Endothelial cell of umbilical vein (primary cell): ENCODE measurements at regions not wholly inside any gene's neighbourhood (a gene's known extent, or its start where the extent isn't known, plus 50 kb on each side); places are given as distances from the start of the nearest gene placed in this dataset.

ENCODE experiments used
- BruUV-seq: library from RNA; stranded (reverse); fragments of 400-500 nt; replicated peaks from 2 replicates; lab custom pipeline; 2021; lab: Mats Ljungman, UMichigan
- CTCF ChIA-PET: fragments of 300-600, 350-600 bp; sonication (Branson Sonifier 250); formaldehyde crosslinking; loops from one replicate; lab custom pipeline; 2021; ENCODE audit warnings: antibody characterized with exemption, inconsistent platforms; lab: Charles Lee
- POLR2A ChIA-PET: fragments of 300-600, 350-600 bp; sonication (Branson Sonifier 250); formaldehyde crosslinking; loops from one replicate; lab custom pipeline; 2021; ENCODE audit warnings: antibody characterized with exemption, inconsistent platforms; lab: Charles Lee
- DNase-seq: peaks from one replicate; pipeline ENCODE4 v3.0.0-alpha.2; 2011; ENCODE audit warnings: low read depth, low spot score
- FAIRE-seq: peaks from 2 replicates; lab custom pipeline; 2011; peaks lifted over from hg19 to GRCh38; lab: Jason Lieb, UNC
- H2AFZ ChIP-seq: 2 replicates; pipeline ENCODE4 v1.6.0; 2012; ENCODE audit warnings: low read depth, low read length, control low read depth, inconsistent platforms
- H3K27ac ChIP-seq: 2 replicates; pipeline ENCODE4 v1.5.1; 2011; ENCODE audit warnings: low read depth, mild to moderate bottlenecking, control low read depth, low read length, moderate library complexity; ENCODE audit not compliant: insufficient read depth
- H3K27me3 ChIP-seq, 2 experiments: 2 replicates each; pipeline versions ENCODE4 v1.6.0 to v1.6.1; 2011; ENCODE audit warnings: low read length in 2 of 2, mixed read lengths in 1 of 2; ENCODE audit not compliant: control insufficient read depth in 2 of 2, insufficient read depth in 2 of 2
- H3K36me3 ChIP-seq, 2 experiments: 2 replicates in 1 of 2; 3 replicates in 1 of 2; pipeline ENCODE4 v1.5.1; 2011; ENCODE audit warnings: low read length in 2 of 2, mild to moderate bottlenecking in 1 of 2, moderate library complexity in 1 of 2; ENCODE audit not compliant: control insufficient read depth in 2 of 2, insufficient read depth in 2 of 2; ENCODE audit errors: extremely low read depth in 1 of 2
- H3K4me1 ChIP-seq: 3 replicates; pipeline ENCODE4 v1.5.1; 2011; ENCODE audit warnings: mild to moderate bottlenecking, low read length; ENCODE audit not compliant: control insufficient read depth, insufficient read depth; ENCODE audit errors: extremely low read depth
- H3K4me2 ChIP-seq: 2 replicates; pipeline ENCODE4 v1.6.1; 2011; ENCODE audit warnings: low read length, control low read depth, mixed read lengths; ENCODE audit not compliant: insufficient read depth
- H3K4me3 ChIP-seq, 3 experiments: fragments of 200-600 bp in 1 of 3; sonication (generic), shearing (Covaris generic) in 1 of 3; replicated peaks in 1 of 3; 2 replicates each; pipeline ENCODE4 v1.5.1; 2011 to 2016; ENCODE audit warnings: control low read depth in 3 of 3, low read length in 3 of 3, mild to moderate bottlenecking in 2 of 3, inconsistent platforms in 1 of 3, low read depth in 1 of 3, moderate library complexity in 1 of 3; ENCODE audit not compliant: insufficient read depth in 1 of 3
- H3K79me2 ChIP-seq: 2 replicates; pipeline ENCODE4 v1.6.0; 2012; ENCODE audit warnings: low read length, inconsistent platforms; ENCODE audit not compliant: control insufficient read depth, insufficient read depth
- H3K9ac ChIP-seq: replicated peaks from 2 replicates; pipeline ENCODE3; 2011; ENCODE audit warnings: low read length, control low read depth; ENCODE audit not compliant: insufficient read depth; ENCODE audit errors: extremely low read depth
- H3K9me1 ChIP-seq: replicated peaks from 3 replicates; pipeline ENCODE4 v1.6.0; 2011; ENCODE audit warnings: mild to moderate bottlenecking, low read length; ENCODE audit not compliant: control insufficient read depth, insufficient read depth; ENCODE audit errors: extremely low read depth
- H3K9me3 ChIP-seq: replicated peaks from 2 replicates; pipeline ENCODE4 v1.5.1; 2012; ENCODE audit warnings: low read length, inconsistent platforms; ENCODE audit not compliant: control insufficient read depth, insufficient read depth
- H4K20me1 ChIP-seq: replicated peaks from 2 replicates; pipeline ENCODE3; 2011; ENCODE audit warnings: mild to moderate bottlenecking, low read length; ENCODE audit not compliant: control insufficient read depth, insufficient read depth; ENCODE audit errors: extremely low read depth
- CTCF ChIP-seq, 2 donors: IDR thresholded peaks; 1 replicate in 1 of 2; 2 replicates in 1 of 2; pipeline ENCODE4 v1.5.1; 2011; ENCODE audit warnings: low read length in 2 of 2, mild to moderate bottlenecking in 2 of 2, moderate library complexity in 2 of 2, control low read depth in 1 of 2, inconsistent platforms in 1 of 2, low read depth in 1 of 2; ENCODE audit not compliant: insufficient read depth in 1 of 2; ENCODE audit errors: extremely low read depth in 1 of 2
- EZH2 ChIP-seq: IDR thresholded peaks from 2 replicates; pipeline ENCODE4 v1.6.1; 2012; ENCODE audit warnings: borderline replicate concordance, low read depth, mild to moderate bottlenecking, moderate library complexity, low read length, inconsistent platforms; ENCODE audit not compliant: severe bottlenecking
- FOS ChIP-seq: IDR thresholded peaks from 2 replicates; pipeline ENCODE4 v1.6.1; 2011; ENCODE audit warnings: mild to moderate bottlenecking, low read length, moderate library complexity, borderline replicate concordance; ENCODE audit not compliant: insufficient read depth
- GATA2 ChIP-seq: IDR thresholded peaks from 2 replicates; pipeline ENCODE4 v1.7.0; 2011; ENCODE audit warnings: low read depth, mild to moderate bottlenecking, moderate library complexity, mixed read lengths, low read length; ENCODE audit not compliant: insufficient read length, insufficient read depth
- JUN ChIP-seq: IDR thresholded peaks from 2 replicates; pipeline ENCODE4 v1.6.1; 2011; ENCODE audit warnings: borderline replicate concordance, low read depth; ENCODE audit not compliant: insufficient read length, insufficient read depth
- MAX ChIP-seq: IDR thresholded peaks from 2 replicates; pipeline ENCODE4 v1.6.1; 2011; ENCODE audit not compliant: insufficient read depth, insufficient read length
- MYC ChIP-seq: IDR thresholded peaks from one replicate; pipeline ENCODE4 v1.6.1; 2011; ENCODE audit warnings: mild to moderate bottlenecking, low read depth, low read length
- POLR2A ChIP-seq: IDR thresholded peaks from 2 replicates; pipeline ENCODE4 v1.6.1; 2012; ENCODE audit warnings: low read depth, mild to moderate bottlenecking, control low read depth, low read length
- POLR2AphosphoS5 ChIP-seq: IDR thresholded peaks from 2 replicates; pipeline ENCODE4 v1.6.1; 2012; ENCODE audit warnings: low read depth, mild to moderate bottlenecking, control low read depth, low read length, moderate library complexity; ENCODE audit not compliant: insufficient read depth
- dilution Hi-C: fragments of 300-500 bp; cut with MboI; formaldehyde crosslinking; loops from one replicate; pipeline ENCODE4 v1.15.0; 2019; ENCODE audit warnings: low sequenced_read_pairs; ENCODE audit not compliant: extremely low pct_ligation_motif_present
- intact Hi-C: fragments of 100-400 bp; cut with micrococcal nuclease; formaldehyde crosslinking; loops from one replicate; pipeline ENCODE4 v1.10.0; 2022

DNA sequence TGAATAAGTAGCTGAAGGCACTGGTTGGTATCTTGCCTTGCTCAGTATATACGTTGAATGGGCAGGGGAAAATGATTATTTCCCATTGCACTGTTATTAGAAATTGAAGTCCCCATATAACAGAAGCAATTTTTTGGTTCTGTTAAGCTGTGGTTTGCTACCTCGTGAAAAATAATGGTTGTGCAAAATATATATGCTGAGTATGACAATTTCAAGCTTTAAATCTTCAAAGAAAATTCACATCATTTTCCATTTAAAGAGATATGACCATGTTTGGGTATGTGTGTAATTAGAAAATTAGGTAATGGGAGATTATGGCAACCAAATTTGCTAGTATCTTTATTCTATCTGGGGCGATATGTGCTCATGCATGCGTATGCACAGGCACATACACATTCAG, 139.8 kb downstream of the DMAC1 start:
- H3K36me3 ChIP-seq: no peaks in the 10 kb centered on the region
- BruUV-seq: no TSS peak
- H3K27me3 ChIP-seq: no peaks in the 10 kb centered on the region
- ChIA-PET CTCF (interaction anchor here (0.9 kb wide), 1 partner anchor 11 kb away, joined by 3 read pairs; no protein-coding TSS in a partner anchor), POLR2A (no interaction called here)
- no peak overlapping the region for H3K9ac ChIP-seq
- no peak overlapping the region for H3K4me3 ChIP-seq
- DNase-seq (no peak), FAIRE-seq (no peak)
- no peaks in the 10 kb centered on the region for H3K79me2 ChIP-seq
- H3K4me1 ChIP-seq: peaks cover 13% of the 10 kb centered on the region
- TF ChIP-seq FOS (no peak), MYC (no peak), GATA2 (no peak), JUN (no peak), POLR2A (no peak)
- H4K20me1 ChIP-seq: no peaks in the 10 kb centered on the region
- H3K4me2 ChIP-seq: no peak overlapping the region
- no peak overlapping the region for H2AFZ ChIP-seq
- no peak overlapping the region for H3K27ac ChIP-seq
- H3K9me1 ChIP-seq: no peaks in the 10 kb centered on the region
- no peaks in the 10 kb centered on the region for H3K9me3 ChIP-seq
- dilution Hi-C loops: no loop called here
- intact Hi-C loops: no loop called here

DNA sequence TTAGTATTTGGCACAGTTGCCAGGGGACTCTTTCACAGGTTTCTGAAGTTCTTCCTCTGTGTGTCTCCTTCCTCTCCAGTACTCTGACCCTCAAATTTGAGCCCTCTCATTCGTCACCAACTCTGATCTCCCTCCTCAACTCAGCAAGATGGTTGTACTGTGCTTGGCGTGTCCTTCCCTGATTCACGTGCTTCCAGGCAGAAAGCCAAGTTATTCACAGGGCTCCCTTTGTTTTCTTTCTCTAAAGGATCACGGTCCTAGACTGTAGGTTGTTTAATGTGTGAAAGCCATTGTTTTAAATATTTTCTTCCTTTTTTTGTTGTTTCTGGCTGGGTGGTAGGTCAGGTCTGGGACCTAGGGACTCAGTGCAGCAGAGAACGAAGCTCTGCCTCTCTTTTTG, 142.9 kb downstream of the DMAC1 start:
- no TSS peak for BruUV-seq
- Histone ChIP-seq H3K4me1 (peaks cover 32% of the 10 kb centered on the region), H3K9me1 (no peaks in the 10 kb centered on the region), H4K20me1 (no peaks in the 10 kb centered on the region), H3K9me3 (no peaks in the 10 kb centered on the region), H3K4me3 (no peak overlapping the region), H3K9ac (no peak overlapping the region), H3K27me3 (no peaks in the 10 kb centered on the region), H3K27ac (peak overlapping the region; percentile 42), H2AFZ (peak overlapping the region; percentile 48), H3K36me3 (no peaks in the 10 kb centered on the region), H3K4me2 (no peak overlapping the region), H3K79me2 (no peaks in the 10 kb centered on the region)
- peak; percentile 93 for DNase-seq
- dilution Hi-C loops: no loop called here
- no peak for TF ChIP-seq CTCF (IDR thresholded peaks at IDR 0.05; ENCODE audit: extremely low read depth in 1 of 2, insufficient read depth in 1 of 2, low read depth in 1 of 2, low read length in 2 of 2)
- TF ChIP-seq MAX: peak; percentile 62
- no peak for TF ChIP-seq POLR2AphosphoS5
- TF ChIP-seq JUN: no peak
- TF ChIP-seq EZH2: no peak
- no peak for TF ChIP-seq POLR2A
- TF ChIP-seq MYC: no peak
- no peak for TF ChIP-seq GATA2
- ChIA-PET CTCF (no interaction called here), POLR2A (no interaction called here)
- intact Hi-C loops: loop anchor here (2.0 kb wide), 1 partner anchor 142 kb away; the partner anchor contains the start of gene DMAC1
- FAIRE-seq: peak; percentile 76
